Lower leg skin (tissue), 3 donors: ENCODE measurements at regions not wholly inside any gene's neighbourhood (a gene's known extent, or its start where the extent isn't known, plus 50 kb on each side); places are given as distances from the start of the nearest gene placed in this dataset.

Experiments
- POLR2A ChIP-seq, 2 donors: fragments of 450-650 bp; IDR thresholded peaks; one replicate each; pipeline ENCODE4 v1.6.1; 2016 to 2017; ENCODE audit warnings: antibody characterized with exemption in 2 of 2, mild to moderate bottlenecking in 1 of 2, moderate library complexity in 1 of 2
- TF ChIP-seq, protein P1 (sequence below), 3 donors: fragments of 450-650 bp; IDR thresholded peaks; one replicate each; pipeline ENCODE4 v1.5.1; 2016; ENCODE audit warnings: antibody characterized with exemption in 3 of 3, mild to moderate bottlenecking in 3 of 3, moderate library complexity in 2 of 3

DNA sequence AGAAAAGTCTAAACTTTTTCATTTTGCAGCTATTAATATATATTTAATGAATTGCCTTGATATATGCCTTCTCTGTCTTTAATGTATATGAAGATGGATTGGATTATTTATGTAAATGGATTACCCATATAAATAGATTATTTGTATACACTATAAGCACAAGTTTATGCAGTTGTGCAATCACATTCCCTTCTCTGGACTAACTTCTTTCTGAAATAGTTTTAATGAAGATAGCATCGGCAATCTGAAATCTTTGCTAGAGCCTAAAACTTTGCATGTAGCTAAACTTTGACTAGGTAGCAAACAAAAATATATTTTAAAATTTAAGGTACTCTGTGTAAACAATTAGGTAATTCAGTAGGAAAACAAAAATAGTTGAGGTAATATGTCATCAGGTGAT is 127.8 kb downstream of the PCDH7 start:
- TF ChIP-seq, protein P1, sequence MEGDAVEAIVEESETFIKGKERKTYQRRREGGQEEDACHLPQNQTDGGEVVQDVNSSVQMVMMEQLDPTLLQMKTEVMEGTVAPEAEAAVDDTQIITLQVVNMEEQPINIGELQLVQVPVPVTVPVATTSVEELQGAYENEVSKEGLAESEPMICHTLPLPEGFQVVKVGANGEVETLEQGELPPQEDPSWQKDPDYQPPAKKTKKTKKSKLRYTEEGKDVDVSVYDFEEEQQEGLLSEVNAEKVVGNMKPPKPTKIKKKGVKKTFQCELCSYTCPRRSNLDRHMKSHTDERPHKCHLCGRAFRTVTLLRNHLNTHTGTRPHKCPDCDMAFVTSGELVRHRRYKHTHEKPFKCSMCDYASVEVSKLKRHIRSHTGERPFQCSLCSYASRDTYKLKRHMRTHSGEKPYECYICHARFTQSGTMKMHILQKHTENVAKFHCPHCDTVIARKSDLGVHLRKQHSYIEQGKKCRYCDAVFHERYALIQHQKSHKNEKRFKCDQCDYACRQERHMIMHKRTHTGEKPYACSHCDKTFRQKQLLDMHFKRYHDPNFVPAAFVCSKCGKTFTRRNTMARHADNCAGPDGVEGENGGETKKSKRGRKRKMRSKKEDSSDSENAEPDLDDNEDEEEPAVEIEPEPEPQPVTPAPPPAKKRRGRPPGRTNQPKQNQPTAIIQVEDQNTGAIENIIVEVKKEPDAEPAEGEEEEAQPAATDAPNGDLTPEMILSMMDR (IDR thresholded peaks at IDR 0.05): no peak
- TF ChIP-seq POLR2A (IDR thresholded peaks at IDR 0.05): no peak
